HepG2 (cell line): ENCODE measurements at regions not wholly inside any gene's neighbourhood (a gene's known extent, or its start where the extent isn't known, plus 50 kb on each side); places are given as distances from the start of the nearest gene placed in this dataset.

Experiments
- SP1 ChIP-seq, 2 experiments: fragments of 450-650 bp in 1 of 2; sonication (generic) in 1 of 2; formaldehyde crosslinking in 1 of 2; IDR thresholded peaks; 2 replicates each; pipeline versions ENCODE4 v1.4.0 to v1.6.1; 2016 to 2020; ENCODE audit warnings: missing genetic modification reagents in 1 of 2
- TBP ChIP-seq: sonication (generic); formaldehyde crosslinking; IDR thresholded peaks from 2 replicates; pipeline ENCODE4 v1.5.0; 2020; ENCODE audit warnings: missing genetic modification reagents
- ZNF260 ChIP-seq: sonication (generic); formaldehyde crosslinking; IDR thresholded peaks from 2 replicates; pipeline ENCODE4 v1.4.0; 2020; ENCODE audit warnings: missing genetic modification reagents, low read depth, mild to moderate bottlenecking, borderline replicate concordance
- ZNF282 ChIP-seq: fragments of 450-650 bp; IDR thresholded peaks from 2 replicates; pipeline ENCODE4 v1.6.1; 2018; ENCODE audit not compliant: partially characterized antibody

DNA sequence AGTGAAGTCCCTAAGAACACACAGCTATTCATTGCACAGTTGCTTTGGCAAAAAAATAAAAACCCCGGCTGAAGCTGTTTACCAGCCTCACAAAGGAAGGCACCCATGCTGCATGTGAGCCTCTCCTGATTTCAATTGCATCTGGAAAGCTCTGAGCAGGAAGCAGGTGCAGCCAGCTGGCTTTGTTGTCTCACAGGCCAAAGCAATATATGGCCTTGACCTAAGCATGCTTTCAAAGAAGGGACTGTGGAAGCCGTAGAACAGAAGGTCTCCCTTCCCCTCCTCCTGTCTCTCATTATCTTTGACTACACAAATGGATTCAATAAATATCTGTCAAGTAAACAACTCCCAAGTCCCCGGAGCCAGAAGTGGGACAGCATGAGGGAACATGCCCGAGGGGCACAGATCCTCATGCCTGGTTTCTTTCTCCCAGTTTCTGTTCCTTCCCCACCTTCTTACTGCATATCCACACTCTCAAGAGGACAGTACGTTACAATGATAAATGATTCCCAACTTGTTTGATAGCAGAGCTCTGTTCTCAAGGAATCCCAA is 57.2 kb upstream of the PCSK2 start:
- TF ChIP-seq ZNF260 (CRISPR knock-in tag) (no peak), ZNF282 (no peak), SP1 (IDR thresholded peaks at IDR 0.05) (no peak), SP1 (CRISPR knock-in tag; IDR thresholded peaks at IDR 0.05) (no peak), TBP (CRISPR knock-in tag) (no peak)
